H1 (cell line): ENCODE measurements at regions not wholly inside any gene's neighbourhood (a gene's known extent, or its start where the extent isn't known, plus 50 kb on each side); places are given as distances from the start of the nearest gene placed in this dataset.

Source experiments
- CTCF ChIA-PET: fragments of 300-600 bp; sonication (Branson Sonifier 250); formaldehyde crosslinking; loops from one replicate; lab custom pipeline; 2021; ENCODE audit not compliant: partially characterized antibody; lab: Charles Lee
- POLR2A ChIA-PET: fragments of 300-600 bp; sonication (Branson Sonifier 250); formaldehyde crosslinking; loops from one replicate; lab custom pipeline; 2021; ENCODE audit warnings: inconsistent platforms; ENCODE audit not compliant: partially characterized antibody; lab: Charles Lee
- DNase-seq, 2 experiments: peaks; one replicate each; pipeline versions ENCODE4 v3.0.0 to v3.0.0-alpha.2; 2010 to 2022; ENCODE audit warnings: low spot score in 2 of 2, low read depth in 1 of 2, mixed read lengths in 1 of 2
- FAIRE-seq: peaks from 2 replicates; lab custom pipeline; 2011; peaks lifted over from hg19 to GRCh38; lab: Jason Lieb, UNC
- H2AFZ ChIP-seq: 2 replicates; pipeline ENCODE4 v1.8.1; 2012; ENCODE audit warnings: low read length, inconsistent platforms
- H2AK5ac ChIP-seq: 2 replicates; pipeline ENCODE4 v1.6.1; 2013; ENCODE audit warnings: low read depth, low read length
- H2BK120ac ChIP-seq: replicated peaks from 2 replicates; pipeline ENCODE3; 2013; ENCODE audit warnings: low read depth, low read length, inconsistent platforms
- H2BK12ac ChIP-seq: 2 replicates; pipeline ENCODE4 v1.6.1; 2013; ENCODE audit warnings: low read depth, low read length
- H2BK15ac ChIP-seq: 2 replicates; pipeline ENCODE4 v1.6.1; 2013; ENCODE audit warnings: low read length
- H2BK20ac ChIP-seq: 2 replicates; pipeline ENCODE4 v1.6.1; 2013; ENCODE audit warnings: low read length
- H2BK5ac ChIP-seq: 2 replicates; pipeline ENCODE4 v1.6.1; 2013; ENCODE audit warnings: low read depth, low read length
- H3K14ac ChIP-seq: 2 replicates; pipeline ENCODE4 v1.6.1; 2013; ENCODE audit warnings: inconsistent platforms; ENCODE audit not compliant: insufficient read length
- H3K18ac ChIP-seq: 2 replicates; pipeline ENCODE4 v1.6.1; 2013; ENCODE audit warnings: low read length; ENCODE audit errors: extremely low read depth
- H3K23ac ChIP-seq: 2 replicates; pipeline ENCODE4 v1.6.1; 2013; ENCODE audit warnings: inconsistent platforms; ENCODE audit not compliant: insufficient read length
- H3K23me2 ChIP-seq: 2 replicates; pipeline ENCODE4 v1.6.1; 2013; ENCODE audit warnings: low read depth, low read length
- H3K27ac ChIP-seq: 2 replicates; pipeline ENCODE4 v1.6.1; 2011; ENCODE audit warnings: low read depth, low read length, inconsistent platforms
- H3K27me3 ChIP-seq, 4 experiments: replicated peaks in 1 of 4; 1 replicate in 1 of 4; 2 replicates in 3 of 4; pipeline versions ENCODE4 v1.6.1 to v1.8.1; 2011 to 2013; ENCODE audit warnings: low read length in 3 of 4, mild to moderate bottlenecking in 3 of 4, inconsistent platforms in 2 of 4, mixed read lengths in 2 of 4, moderate library complexity in 1 of 4; ENCODE audit not compliant: control insufficient read depth in 3 of 4, insufficient read depth in 3 of 4; ENCODE audit errors: extremely low read depth in 1 of 4
- H3K36me3 ChIP-seq, 4 experiments: 2 replicates each; pipeline versions ENCODE4 v1.6.1 to v1.8.1; 2011 to 2013; ENCODE audit warnings: mild to moderate bottlenecking in 4 of 4, low read length in 3 of 4, moderate library complexity in 2 of 4, control low read depth in 1 of 4, inconsistent platforms in 1 of 4; ENCODE audit not compliant: insufficient read depth in 4 of 4, control insufficient read depth in 2 of 4
- H3K4ac ChIP-seq: replicated peaks from 2 replicates; pipeline ENCODE3; 2013; ENCODE audit warnings: low read length, low read depth, mixed read lengths, inconsistent platforms; ENCODE audit not compliant: insufficient read length
- H3K4me1 ChIP-seq, 4 experiments: replicated peaks in 1 of 4; 1 replicate in 1 of 4; 2 replicates in 3 of 4; pipeline versions ENCODE4 v1.6.1 to v1.8.1; 2011 to 2013; ENCODE audit warnings: low read length in 3 of 4, inconsistent platforms in 2 of 4, mixed read lengths in 1 of 4; ENCODE audit not compliant: insufficient read depth in 4 of 4, control insufficient read depth in 3 of 4
- H3K4me2 ChIP-seq, 2 experiments: 2 replicates each; pipeline versions ENCODE4 v1.6.1 to v1.8.1; 2011 to 2013; ENCODE audit warnings: low read depth in 2 of 2, low read length in 2 of 2, control low read depth in 1 of 2, inconsistent platforms in 1 of 2, mild to moderate bottlenecking in 1 of 2; ENCODE audit not compliant: insufficient read depth in 1 of 2
- H3K4me3 ChIP-seq, 4 experiments: fragments of 200-600, 300-600 bp in 1 of 4; sonication (generic), shearing (Covaris generic), sonication (Bioruptor Twin) in 1 of 4; 2 replicates each; pipeline versions ENCODE4 v1.5.1 to v1.8.1; 2011 to 2016; ENCODE audit warnings: low read length in 4 of 4, low read depth in 3 of 4, control low read depth in 2 of 4, inconsistent platforms in 2 of 4, mild to moderate bottlenecking in 2 of 4, mixed read lengths in 1 of 4, moderate library complexity in 1 of 4; ENCODE audit not compliant: insufficient read depth in 2 of 4; ENCODE audit errors: extremely low read depth in 1 of 4
- H3K56ac ChIP-seq: replicated peaks from 2 replicates; pipeline ENCODE3; 2013; ENCODE audit warnings: low read depth, mild to moderate bottlenecking, mixed read lengths, low read length, inconsistent platforms; ENCODE audit not compliant: insufficient read length
- H3K79me1 ChIP-seq: 2 replicates; pipeline ENCODE4 v1.6.1; 2013; ENCODE audit warnings: low read depth, low read length, control low read depth
- H3K79me2 ChIP-seq, 2 experiments: 2 replicates each; pipeline versions ENCODE4 v1.6.1 to v1.8.1; 2012 to 2013; ENCODE audit warnings: low read length in 2 of 2, mild to moderate bottlenecking in 2 of 2, inconsistent platforms in 1 of 2; ENCODE audit not compliant: insufficient read depth in 2 of 2, control insufficient read depth in 1 of 2
- H3K9ac ChIP-seq, 4 experiments: replicated peaks in 1 of 4; 1 replicate in 1 of 4; 2 replicates in 3 of 4; pipeline versions ENCODE4 v1.6.1 to v1.8.1; 2011 to 2013; ENCODE audit warnings: low read depth in 3 of 4, low read length in 3 of 4, control low read depth in 2 of 4, mild to moderate bottlenecking in 2 of 4, moderate library complexity in 2 of 4, inconsistent platforms in 1 of 4; ENCODE audit errors: extremely low read depth in 1 of 4
- H3K9me3 ChIP-seq, 2 experiments: 2 replicates each; pipeline versions ENCODE4 v1.6.1 to v1.8.1; 2012 to 2013; ENCODE audit warnings: mild to moderate bottlenecking in 2 of 2, moderate library complexity in 2 of 2, control low read depth in 1 of 2, inconsistent platforms in 1 of 2, low read depth in 1 of 2, low read length in 1 of 2, mixed read lengths in 1 of 2; ENCODE audit not compliant: insufficient read depth in 2 of 2
- H4K20me1 ChIP-seq, 2 experiments: replicated peaks in 1 of 2; 2 replicates each; pipeline versions ENCODE3 to v1.8.1; 2011 to 2013; ENCODE audit warnings: inconsistent platforms in 2 of 2, low read length in 2 of 2, mild to moderate bottlenecking in 1 of 2; ENCODE audit not compliant: insufficient read depth in 2 of 2, control insufficient read depth in 1 of 2
- H4K5ac ChIP-seq: 2 replicates; pipeline ENCODE4 v1.6.1; 2013; ENCODE audit warnings: low read length, low read depth, mixed read lengths, inconsistent platforms; ENCODE audit not compliant: insufficient read length
- H4K8ac ChIP-seq: 2 replicates; pipeline ENCODE4 v1.8.0; 2013; ENCODE audit warnings: mild to moderate bottlenecking, moderate library complexity, low read length, inconsistent platforms; ENCODE audit not compliant: insufficient read depth; ENCODE audit errors: extremely low read depth
- H4K91ac ChIP-seq: replicated peaks from 2 replicates; pipeline ENCODE3; 2013; ENCODE audit warnings: low read length, mixed read lengths, inconsistent platforms; ENCODE audit not compliant: insufficient read length
- CEBPB ChIP-seq: IDR thresholded peaks from 2 replicates; pipeline ENCODE4 v1.6.1; 2012; ENCODE audit warnings: low read depth, low read length
- CREB1 ChIP-seq: IDR thresholded peaks from 2 replicates; pipeline ENCODE4 v1.6.1; 2012; ENCODE audit warnings: inconsistent platforms
- JUND ChIP-seq: IDR thresholded peaks from 2 replicates; pipeline ENCODE4 v1.6.1; 2011; ENCODE audit warnings: mild to moderate bottlenecking, improper control_type of control experiment, low read length
- NRF1 ChIP-seq: IDR thresholded peaks from 2 replicates; pipeline ENCODE4 v1.6.1; 2011; ENCODE audit warnings: mild to moderate bottlenecking, low read depth, low read length, improper control_type of control experiment
- POLR2AphosphoS5 ChIP-seq: IDR thresholded peaks from 2 replicates; pipeline ENCODE4 v1.6.1; 2011; ENCODE audit warnings: low read depth, low read length
- SUZ12 ChIP-seq: fragments of 200-600 bp; sonication (generic); IDR thresholded peaks from 2 replicates; pipeline ENCODE4 v1.6.1; 2012; ENCODE audit warnings: mild to moderate bottlenecking, inconsistent platforms, low read length, moderate library complexity, mixed read lengths
- WGBS, 2 experiments: shearing (Covaris generic) in 1 of 2; methylation state at CpG; one replicate each; pipeline versions ENCODE4 v1.1.6 to v1.1.7; 2013 to 2015; ENCODE audit warnings: low lambda C conversion rate in 2 of 2, mixed read lengths in 2 of 2, inconsistent platforms in 1 of 2, low coverage in 1 of 2, missing lambda C conversion rate in 1 of 2; ENCODE audit not compliant: insufficient replicate concordance in 2 of 2, insufficient coverage in 1 of 2, insufficient read length in 1 of 2; ENCODE audit errors: extremely low coverage in 1 of 2, missing lambda C conversion rate in 1 of 2; 5-methylcytosine and 5-hydroxymethylcytosine counted together

DNA sequence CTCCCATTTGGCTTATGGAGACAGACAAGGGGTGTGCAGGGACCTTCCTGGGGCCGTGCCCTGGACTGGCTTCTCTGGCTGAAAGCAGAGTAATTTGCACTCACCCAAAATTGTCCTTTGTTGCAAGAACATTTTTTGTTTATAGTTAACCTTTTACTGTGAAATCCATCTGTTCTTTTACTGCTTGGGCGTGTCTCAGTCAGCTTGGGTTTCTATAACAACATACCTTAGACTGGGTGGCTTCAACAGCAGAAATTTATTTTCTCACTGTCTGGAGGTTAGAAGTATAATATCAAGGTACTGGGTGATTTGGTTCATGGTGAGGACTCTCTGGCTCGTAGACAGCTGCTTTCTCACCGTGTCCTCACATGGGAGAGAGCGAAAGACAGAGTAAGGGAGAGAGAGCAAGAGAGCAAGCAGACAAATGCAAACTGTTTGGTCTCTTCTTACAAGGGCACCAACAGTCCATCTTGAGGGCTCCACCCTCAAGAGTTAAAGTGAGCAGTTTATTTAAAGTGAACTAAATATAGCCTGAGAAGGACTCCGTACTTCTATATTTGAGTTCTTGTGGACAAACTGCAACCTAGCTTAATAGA lies 131.0 kb upstream of the NPY start:
- H2BK5ac ChIP-seq = no peak overlapping the region
- H3K4me2 ChIP-seq = no peak overlapping the region
- H2AK5ac ChIP-seq = no peak overlapping the region
- H3K79me2 ChIP-seq = no peaks in the 10 kb centered on the region
- H3K56ac ChIP-seq = no peak overlapping the region
- CTCF ChIA-PET = no interaction called here
- H3K79me1 ChIP-seq = no peaks in the 10 kb centered on the region
- no peak overlapping the region for H2BK12ac ChIP-seq
- H3K4ac ChIP-seq = no peak overlapping the region
- DNase-seq (no peak), FAIRE-seq (no peak)
- no peak overlapping the region for H2AFZ ChIP-seq
- H3K4me1 ChIP-seq = no peaks in the 10 kb centered on the region
- no peak overlapping the region for H4K5ac ChIP-seq
- H2BK120ac ChIP-seq = no peak overlapping the region
- H3K27me3 ChIP-seq = no peaks in the 10 kb centered on the region
- WGBS, 2 experiments = 85% methylated on average over 6 of the region's 6 CpGs; no CpG with 5 or more reads in 1 of the 2 experiments
- TF ChIP-seq POLR2AphosphoS5 (no peak), CEBPB (no peak), NRF1 (no peak), SUZ12 (no peak), CREB1 (no peak), JUND (no peak)
- no peaks in the 10 kb centered on the region for H4K20me1 ChIP-seq
- POLR2A ChIA-PET = no interaction called here
- no peaks in the 10 kb centered on the region for H3K36me3 ChIP-seq
- H2BK20ac ChIP-seq = no peak overlapping the region
- H3K4me3 ChIP-seq = no peak overlapping the region
- H4K8ac ChIP-seq = no peak overlapping the region
- no peaks in the 10 kb centered on the region for H3K23me2 ChIP-seq
- H3K18ac ChIP-seq = no peak overlapping the region
- H2BK15ac ChIP-seq = no peak overlapping the region
- peaks cover 0 to 3% of the 10 kb centered on the region in 2 experiments; a peak in 1 of 4 replicates for H3K9me3 ChIP-seq
- no peak overlapping the region for H4K91ac ChIP-seq
- H3K14ac ChIP-seq = no peak overlapping the region
- H3K23ac ChIP-seq = no peak overlapping the region
- H3K9ac ChIP-seq = no peak overlapping the region
- no peak overlapping the region for H3K27ac ChIP-seq
